Inferior parietal cortex (tissue), 1 donor: ENCODE measurements at regions not wholly inside any gene's neighbourhood (a gene's known extent, or its start where the extent isn't known, plus 50 kb on each side); places are given as distances from the start of the nearest gene placed in this dataset.

Experiments
- DNase-seq: peaks from one replicate; pipeline ENCODE4 v3.0.0-alpha.2; 2016; ENCODE audit errors: extremely low spot score

DNA sequence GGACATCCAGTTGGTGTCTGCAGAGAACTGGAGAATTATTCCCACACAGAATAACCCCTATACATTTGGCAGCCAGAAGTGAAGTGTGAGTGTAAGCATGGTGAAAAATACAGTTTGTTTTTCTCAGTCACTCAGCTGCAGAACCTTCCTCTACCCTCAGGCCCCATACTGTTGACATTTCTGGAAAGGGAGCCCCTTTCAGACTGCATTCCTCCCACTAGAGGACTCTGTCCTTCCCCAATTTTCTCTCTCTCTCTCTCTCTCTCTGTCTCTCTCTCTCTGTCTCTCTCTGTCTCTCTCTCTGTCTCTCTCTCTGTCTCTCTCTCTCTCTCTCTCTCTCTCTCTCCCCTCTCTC, 86.8 kb upstream of the STEAP1B start:
- no peak for DNase-seq

DNA sequence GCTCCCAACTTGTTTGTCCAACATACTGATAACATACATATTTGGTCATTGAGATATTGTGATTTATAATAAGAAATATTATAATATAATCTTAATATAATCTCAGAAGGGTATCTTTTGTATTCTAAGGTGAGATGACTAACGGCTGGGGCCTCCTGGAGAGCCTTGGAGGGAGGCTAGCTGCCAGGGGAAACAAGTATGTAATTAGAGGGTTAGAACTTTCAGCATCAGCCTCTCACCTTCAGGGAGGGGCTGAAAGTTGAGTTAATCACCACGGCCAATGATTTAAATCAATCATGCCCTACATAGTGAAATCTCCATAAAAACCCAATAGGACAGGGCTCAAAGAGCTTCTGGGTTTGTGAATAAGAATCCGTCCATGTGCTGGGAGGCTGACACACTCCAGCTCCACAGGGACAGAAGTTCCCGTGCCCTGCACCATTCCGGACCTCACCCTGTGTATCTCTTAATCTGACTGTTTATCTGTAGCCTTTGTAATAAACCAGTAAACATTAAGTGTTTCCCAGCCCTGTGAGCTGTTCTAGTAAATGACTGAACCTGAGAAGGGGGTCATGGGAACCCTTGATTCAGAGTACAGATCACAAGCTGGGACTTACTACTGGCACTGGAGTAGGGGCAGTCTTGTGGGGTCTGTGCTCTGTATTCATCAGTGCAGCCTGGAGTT, 86.3 kb upstream of the STEAP1B start:
- no peak for DNase-seq

DNA sequence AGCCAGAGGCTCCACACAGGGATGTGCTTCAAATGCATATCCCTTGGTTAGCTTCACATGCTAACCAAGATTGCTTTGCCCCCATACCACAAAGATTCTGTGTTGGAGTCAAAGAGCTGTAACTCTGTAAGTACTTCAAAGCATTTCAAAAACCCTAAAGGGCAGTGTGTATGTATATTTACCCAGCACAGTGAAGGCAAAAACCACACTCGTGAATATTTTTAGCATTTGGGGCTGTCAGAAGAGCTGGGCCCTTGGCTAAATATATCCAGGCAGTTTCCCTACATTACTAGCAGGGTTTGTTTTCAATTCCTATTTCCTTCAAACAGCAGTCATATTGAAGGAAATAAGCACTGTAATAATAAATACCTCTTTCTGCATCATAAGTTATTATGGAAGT, 84.2 kb upstream of the STEAP1B start:
- no peak for DNase-seq

DNA sequence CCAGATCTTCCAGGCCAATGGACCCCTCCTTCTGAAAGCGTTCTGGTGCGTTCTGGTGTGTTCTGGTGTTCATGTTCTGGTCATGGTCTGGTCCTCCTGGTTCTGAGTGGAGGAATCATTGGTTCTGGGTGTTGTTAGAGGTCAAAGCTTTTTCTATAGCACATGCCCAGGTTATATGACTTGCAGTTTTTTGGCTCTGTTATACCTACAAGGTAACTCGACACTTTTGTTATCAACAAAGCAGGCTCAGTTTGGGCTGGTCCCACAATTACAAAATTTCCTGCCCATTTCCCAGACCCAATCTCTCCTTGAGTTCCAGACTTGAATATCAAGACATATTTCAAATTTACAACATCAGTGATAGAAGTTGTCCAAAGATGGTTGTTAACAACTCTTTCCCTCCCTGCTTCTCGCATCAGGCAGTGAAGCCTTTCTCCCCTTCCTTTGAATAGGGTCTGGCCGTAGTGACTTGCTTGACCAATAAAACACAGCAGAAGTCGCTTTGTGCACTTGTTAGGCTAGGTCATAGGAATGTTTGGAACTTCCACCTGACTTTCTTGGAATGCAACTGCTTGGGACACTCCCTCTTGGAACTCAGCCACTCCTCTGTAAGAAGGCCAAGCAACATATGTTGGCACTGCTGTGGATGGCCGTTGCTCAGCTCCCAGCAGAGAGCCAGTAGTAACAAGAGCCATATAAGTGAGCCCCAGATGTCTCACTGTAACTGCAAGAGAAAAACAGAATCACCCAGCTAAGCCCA, 83.1 kb upstream of the STEAP1B start:
- no peak for DNase-seq

DNA sequence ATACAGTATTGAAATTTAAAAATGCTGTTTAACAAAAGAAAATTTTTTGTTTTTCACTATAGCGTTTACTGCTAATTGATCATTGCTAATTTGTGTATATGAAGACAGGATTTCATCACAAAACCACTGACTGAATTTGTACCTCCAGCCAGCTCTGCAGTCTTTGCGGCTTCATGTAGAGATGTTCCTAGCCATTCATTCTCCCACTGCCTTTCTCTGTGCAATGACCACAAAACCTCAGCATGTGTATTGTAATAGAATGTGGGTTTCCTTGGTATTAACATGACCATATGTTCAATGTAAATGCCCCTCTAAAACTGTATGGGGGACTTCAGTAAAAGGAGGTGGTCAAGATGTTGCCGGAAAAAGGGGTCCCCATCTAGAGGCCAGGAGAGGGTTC, 81.1 kb upstream of the STEAP1B start:
- no peak for DNase-seq

DNA sequence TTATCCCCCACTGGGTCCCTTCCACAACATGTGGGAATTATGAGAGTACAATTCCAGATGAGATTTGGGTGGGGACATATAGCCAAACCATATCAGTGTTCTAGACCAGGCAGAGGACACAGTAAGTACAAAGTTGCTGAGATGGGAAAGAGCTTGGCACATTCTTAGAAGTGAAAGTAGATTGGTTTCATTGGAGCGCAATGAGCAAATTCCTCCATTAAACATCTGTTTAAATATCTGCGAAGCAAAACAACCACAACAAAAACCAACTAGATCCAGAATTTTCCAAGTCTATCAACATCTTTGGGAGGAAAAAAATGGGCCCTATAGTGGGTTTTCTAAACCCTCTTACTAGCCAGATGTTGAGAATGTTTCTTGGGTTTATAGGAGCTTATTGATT, 80.0 kb upstream of the STEAP1B start:
- DNase-seq = no peak

DNA sequence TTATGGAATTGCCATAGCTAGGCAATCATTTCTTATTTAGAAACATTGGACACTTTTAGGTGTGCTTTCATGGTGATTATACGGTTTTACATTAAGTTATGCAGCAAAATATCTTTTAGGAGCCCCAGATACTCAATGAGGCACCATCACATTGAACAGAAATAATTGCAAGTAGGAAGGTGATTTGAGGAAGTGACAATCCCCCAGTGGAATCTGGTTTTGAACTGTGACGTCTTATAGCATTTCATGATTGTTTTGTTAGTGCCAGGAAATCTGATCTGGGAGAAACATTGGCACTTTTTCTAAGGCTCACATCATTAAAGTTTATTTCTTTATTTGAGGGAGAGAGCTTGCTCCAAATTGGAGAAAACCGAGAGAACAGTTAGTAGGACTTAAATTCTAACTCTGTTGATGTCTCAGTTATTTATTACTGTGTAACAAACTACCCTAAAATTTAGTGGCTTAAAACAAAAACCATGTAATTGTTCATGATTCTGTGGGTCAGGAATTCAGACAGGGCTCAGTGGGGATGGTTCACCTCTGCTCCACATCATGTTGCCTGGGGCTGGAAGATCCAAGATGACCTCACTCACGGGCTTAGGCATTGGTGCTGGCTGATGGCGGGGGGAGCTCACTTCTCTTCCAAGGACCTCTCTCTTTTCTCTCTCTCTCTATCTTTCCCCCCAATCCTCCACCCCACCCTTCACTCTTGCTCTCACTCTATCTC, 78.2 kb upstream of the STEAP1B start:
- DNase-seq = no peak

DNA sequence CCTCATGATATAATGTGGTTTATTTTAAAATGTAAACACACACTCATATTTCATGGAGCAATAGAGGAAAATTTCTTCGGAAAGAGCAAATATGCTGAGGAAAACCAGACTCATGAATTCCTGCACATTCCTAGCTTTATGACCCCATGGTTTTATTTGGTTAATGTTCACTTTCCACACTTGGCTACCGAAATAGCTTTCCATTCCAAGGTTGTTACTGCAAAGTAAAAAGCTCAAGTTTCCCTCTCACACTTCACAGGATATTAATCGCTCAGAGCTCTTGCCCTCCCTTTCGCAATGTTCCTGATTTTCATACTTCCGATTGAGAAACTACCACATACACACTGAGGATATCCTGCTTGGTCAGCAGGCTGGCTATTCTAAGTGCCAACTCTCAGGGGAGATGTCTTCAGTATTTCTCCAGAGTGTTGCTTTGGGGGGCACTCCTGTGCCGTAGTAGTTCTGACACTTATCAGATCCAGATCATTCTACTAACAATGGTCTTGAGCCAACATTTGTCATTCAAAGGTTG, 77.5 kb upstream of the STEAP1B start:
- DNase-seq = no peak

DNA sequence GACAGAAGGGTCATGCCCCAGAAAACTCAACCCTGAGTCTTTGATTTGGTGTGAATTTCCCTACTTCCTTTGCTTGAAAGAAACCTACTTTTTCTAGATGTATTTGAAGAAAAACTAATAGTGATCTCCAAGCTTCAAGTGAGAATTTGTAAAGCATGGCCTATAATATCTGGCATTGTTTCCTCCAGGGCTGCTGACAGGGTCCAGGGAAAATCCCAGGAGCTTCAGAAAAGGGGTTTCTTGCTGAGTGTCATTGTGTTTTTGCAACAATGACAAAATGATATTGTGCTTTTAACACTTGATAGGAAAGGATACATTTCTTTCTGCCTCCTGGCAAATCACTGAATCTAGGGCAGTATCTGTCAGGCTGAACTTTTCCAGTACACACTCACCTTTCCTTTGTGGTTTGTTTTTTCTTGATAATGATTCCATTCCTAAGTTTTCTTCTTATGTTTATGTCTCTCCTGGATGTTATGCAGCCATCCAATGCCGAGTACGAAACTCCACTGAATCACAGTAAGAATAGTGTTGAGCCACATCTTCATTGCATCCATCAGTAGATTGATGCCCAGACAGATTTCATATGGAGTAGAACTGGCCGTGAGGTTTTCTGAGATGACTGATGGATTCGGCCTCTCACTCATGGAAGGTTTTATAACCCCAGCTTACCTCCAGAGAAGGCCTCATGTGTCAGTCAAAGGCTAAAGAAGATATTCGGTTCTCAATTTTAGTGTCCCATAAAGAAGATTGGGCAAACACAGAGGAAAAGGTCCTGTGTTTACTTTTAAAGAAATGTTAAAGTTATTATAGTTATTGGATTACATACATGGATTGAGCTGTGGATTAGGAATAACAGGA, 76.9 kb upstream of the STEAP1B start:
- no peak for DNase-seq

DNA sequence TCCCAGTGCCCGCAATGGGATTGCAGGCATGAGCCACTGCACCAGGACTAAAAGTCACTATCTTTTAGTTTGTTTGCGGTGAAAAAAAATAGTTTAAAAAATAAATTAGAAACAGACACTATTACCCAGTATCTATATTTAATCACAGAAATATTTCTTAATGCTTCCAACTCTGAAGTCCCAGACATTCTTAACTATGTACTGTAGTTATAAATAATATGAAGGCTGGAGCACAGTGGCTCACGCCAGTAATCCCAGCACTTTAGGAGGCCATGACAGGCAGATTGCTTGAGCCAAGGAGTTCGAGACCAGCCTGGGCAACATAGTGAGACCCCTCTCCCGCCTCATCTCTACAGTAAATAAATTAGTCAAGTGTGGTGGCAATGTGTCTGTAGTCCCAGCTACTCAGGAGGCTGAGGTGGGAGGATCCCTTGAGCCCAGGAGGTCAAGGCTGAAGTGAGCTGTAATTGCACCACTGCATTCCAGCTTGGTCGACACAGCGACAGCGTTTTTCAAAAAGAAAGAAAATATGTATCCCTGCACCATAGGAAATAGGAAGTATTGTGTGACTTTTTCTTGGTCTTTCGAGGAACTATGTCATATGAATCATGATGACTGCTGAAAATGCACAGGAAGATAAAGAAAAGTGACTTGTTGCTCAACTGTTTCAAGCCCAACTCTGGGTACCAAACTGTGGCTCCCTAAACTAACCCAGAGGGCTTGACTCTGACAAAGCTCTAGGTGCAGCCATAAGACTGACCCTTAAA, 74.9 kb upstream of the STEAP1B start:
- DNase-seq = no peak

DNA sequence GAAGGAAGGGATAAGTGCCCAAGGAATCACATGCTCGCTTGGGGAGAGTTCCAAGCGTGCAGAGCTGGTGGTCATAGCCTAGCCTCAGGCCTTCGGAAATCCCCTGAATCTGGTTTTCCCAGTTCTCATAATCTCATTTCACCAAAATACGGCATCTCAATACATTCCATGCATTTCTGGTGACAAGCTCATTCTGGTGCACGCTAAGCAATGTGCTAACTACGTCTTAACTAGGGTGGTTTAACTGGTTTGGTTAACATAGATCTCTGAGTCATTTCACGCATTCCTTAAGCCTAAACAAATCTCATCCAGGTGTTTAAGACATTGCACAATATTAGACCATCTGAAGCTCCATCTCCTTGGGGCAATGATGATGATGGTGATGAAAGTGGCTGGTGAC, 72.9 kb upstream of the STEAP1B start:
- DNase-seq = no peak

DNA sequence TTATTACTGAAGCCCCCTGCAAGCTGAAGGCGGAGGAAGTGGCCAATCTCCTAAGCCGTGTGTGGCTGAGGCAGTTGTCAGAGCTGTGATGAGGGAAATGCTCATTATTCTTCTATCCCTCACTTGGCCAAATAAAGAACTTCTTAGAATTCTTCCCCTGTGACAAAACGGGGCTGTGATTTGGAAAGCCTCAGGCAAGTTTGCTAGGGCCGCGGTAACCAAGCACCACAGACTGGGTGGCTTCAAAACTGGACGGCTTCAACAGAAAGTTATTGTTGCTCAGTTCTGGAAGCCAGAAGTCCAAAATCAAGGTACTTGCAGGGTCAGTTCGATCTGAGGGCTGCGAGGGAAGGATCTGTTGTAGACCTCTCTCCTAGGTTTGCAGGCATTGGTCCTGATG, 72.3 kb upstream of the STEAP1B start:
- no peak for DNase-seq

DNA sequence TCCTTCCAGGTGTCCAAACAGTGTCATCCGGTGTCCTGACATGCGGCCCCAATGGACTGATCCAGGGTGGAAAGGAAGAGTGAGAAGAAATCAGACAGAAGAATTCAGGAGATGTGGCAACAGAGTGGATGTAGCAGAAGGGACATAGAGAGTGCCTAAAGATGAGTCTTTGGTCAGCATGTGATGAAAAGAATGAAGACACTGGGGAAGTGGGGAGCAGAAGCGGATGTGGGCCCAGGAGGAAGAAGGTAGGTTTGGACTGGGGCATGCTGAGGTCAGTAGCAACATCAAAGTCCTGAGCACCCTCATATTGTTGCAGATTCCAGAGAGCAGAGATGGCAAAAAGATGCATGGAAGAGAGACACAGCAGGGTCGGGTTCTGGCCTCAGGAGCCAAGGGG, 71.8 kb upstream of the STEAP1B start:
- DNase-seq = no peak

DNA sequence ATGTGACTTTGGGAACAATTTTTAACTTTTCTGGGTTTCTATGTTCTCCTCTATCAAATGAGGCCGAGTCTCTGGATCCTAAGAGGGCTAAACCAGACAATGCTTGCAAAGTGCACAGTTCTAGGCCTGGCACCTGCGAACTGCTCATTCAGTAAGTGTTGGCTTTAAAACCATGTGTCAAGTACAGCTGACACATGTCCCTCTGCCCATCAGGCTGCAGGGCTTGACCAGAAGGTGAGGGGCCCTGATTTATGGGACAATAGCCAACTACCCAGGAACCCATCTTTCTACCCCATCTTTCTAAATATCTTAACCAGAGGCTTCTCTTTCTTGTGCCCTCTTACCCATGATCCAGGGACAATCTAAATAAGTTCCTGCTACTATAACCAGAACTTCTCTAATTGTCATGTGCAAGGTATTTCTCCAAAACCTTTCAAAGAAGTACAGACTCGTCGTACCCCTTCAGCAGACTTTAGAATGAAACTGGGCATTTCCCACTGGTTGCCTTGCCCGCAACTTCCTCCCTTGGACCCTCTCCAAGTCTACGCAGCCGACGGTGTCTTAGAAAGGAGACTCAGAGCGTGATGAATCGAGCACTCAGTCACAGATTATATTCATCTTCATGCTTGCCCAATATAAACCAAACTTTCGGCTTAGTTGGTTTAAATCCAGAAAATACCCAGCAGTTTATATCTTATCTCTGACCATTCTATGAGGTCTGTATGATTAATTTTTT, 69.8 kb upstream of the STEAP1B start:
- DNase-seq = no peak

DNA sequence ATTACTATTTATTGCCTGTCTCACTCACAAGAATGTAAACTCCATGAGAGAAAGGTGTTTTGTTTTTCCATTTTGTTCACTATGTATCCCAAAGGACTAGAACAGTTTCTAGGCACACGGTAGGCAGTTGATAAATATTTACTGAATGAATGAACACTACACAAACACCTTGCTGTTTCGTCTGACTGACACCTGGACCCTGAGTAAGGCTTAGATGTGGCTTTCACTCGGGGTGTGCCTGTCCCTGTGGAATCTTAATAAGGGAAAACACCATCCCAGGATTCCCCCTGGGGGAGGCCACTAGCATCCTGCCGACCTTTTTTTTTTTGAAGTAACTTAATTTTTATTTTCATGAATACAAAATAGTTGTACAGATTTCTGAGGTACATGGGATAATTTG, 66.6 kb upstream of the STEAP1B start:
- DNase-seq = no peak

DNA sequence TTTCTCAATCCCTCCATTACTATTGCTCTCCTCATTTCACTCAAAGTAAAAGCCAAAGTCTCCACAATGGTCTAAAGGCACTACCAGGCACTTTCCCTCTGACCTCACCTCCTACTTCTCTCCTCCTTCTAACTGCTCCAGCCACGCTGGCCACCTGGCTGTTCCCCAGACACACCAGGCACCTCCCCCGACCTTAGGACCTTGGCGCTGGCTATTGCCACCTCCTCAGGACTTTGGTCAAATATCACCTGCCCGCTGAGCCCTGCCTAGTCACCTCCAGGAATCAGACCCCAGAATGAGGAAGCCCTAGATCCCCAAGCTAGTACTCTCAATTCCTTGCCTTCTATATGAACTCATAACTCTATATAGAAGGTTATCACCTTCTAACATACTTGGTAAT, 66.2 kb upstream of the STEAP1B start:
- DNase-seq = no peak

DNA sequence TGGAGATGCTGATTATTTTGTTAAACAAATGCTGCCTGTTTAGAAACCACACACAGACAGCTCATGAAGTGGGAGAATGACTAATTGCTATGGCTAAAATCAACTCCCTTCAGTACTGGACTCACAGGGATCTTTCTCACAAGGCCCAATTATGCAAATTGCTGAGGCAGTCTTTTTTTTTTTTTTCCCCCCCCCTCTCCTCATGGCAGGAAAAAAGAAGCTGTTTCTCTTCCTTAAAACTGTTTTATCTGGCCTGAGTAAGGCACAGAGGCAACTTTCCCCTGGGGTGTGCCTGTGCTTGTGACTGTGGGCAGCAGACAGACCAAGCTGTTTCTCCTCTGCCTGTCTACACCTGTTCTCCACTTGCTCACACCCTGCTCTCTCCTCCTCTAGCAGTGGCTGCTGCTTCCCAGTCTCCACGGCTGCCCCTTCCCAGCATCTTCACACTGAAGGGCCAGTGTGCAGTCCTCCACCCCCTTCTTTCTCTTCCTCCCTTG, 65.4 kb upstream of the STEAP1B start:
- DNase-seq = no peak

DNA sequence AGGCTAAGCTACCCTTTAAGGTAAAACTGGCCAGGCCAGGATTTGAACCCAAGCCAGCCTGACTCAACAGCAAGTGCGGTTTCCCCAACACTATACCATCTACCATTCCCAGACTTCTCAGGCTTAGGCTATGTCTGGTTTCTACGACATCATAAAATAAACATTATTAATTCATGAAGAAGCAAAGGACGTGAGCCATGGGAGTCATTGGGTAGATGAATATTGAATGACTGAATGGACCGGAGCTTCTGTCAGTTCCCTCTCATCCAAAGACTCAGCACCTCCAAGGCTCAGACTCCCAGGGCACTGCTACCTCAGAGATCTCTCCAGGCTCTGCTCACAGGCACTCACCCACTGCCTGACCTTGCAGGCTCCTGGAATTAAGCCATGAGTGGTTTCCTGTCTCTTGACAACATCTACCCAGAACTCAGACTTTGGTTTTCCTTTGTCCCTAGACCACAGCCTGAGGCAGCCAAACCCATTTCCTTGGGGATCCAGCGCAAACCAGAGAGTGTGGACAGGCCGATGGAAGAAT, 64.6 kb upstream of the STEAP1B start:
- no peak for DNase-seq

DNA sequence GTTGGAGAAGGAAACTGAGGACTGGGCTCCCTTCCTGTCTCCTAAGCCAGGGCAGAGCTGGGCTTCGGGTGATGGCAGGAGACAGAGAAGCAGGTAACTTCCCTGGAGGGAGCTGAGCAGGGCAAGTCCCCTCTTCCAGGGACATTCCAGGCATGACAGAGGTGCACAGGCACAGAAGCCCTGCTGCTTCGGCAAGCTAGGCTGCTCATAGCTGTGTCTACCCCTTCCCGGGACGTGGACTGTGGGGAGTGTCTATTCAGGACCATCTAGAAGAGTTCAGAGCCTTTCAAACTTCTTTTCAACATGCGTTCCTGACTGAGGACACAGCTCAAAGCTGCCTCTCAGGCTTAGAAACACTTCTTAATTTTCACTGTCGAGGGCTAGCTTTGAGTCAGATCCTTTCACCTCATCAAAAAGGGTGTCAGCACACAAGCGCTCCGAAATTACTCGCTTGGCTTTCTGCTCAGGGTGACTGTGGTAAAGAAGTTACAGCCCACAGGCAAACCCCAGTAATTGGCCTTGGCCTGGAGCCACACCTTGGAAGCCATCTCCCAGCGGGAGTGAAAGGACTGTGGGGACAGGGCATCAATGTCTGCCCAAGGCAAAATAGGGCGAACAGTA, 63.7 kb upstream of the STEAP1B start:
- DNase-seq = peak; percentile 17
